ENCODE measurements at regions not wholly inside any gene's neighbourhood (a gene's known extent, or its start where the extent isn't known, plus 50 kb on each side); places are given as distances from the start of the nearest gene placed in this dataset.

DNA sequence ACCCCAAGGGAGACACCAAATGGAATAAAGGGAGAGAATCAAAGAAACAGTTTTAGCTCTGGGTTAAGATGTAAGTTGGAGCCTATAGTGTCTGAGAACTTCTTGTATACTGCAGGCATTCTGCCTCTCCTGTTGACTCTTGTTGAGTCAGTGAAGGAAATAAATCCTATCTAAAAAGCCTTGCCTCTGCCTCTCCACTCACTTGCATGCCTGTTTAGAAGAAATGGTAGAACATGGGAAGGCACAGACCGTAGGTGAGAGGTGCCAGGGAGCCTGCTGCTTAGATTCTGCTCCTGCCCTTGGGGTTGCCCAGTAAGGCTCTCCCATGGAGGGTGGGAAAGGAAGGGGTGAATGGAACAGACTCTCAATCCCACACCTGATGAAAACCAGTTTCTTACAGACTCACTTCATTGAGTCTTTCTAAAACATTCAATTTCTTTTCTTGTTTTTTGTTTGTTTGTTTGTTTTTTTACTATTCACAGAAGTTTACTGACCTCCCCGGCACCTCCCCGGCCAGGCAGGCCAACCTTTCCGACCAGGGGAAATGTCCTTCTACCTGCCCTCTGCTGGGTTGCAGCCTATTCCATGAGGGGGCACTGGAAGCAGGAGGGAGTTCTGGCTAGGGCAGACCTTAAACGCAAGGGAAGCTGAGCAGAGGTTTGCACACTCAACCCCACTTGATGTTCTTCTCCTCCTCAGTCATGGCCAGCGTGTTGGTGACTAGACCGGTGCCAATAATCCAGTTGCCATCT is 211.7 kb upstream of the WSB1 start:
- H3K4me1 ChIP-seq (ENCODE audit: low read depth): no peaks in the 10 kb centered on the region
- ATAC-seq (no peak), DNase-seq (no peak)
- no peak overlapping the region for H3K4me3 ChIP-seq
- peaks cover 8% of the 10 kb centered on the region for H3K9me3 ChIP-seq
- intact Hi-C loops (cut with DNase I, micrococcal nuclease): no loop called here
- no peaks in the 10 kb centered on the region for H3K36me3 ChIP-seq (ENCODE audit: low read depth)
- TF ChIP-seq, protein P1, sequence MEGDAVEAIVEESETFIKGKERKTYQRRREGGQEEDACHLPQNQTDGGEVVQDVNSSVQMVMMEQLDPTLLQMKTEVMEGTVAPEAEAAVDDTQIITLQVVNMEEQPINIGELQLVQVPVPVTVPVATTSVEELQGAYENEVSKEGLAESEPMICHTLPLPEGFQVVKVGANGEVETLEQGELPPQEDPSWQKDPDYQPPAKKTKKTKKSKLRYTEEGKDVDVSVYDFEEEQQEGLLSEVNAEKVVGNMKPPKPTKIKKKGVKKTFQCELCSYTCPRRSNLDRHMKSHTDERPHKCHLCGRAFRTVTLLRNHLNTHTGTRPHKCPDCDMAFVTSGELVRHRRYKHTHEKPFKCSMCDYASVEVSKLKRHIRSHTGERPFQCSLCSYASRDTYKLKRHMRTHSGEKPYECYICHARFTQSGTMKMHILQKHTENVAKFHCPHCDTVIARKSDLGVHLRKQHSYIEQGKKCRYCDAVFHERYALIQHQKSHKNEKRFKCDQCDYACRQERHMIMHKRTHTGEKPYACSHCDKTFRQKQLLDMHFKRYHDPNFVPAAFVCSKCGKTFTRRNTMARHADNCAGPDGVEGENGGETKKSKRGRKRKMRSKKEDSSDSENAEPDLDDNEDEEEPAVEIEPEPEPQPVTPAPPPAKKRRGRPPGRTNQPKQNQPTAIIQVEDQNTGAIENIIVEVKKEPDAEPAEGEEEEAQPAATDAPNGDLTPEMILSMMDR (IDR thresholded peaks at IDR 0.05): no peak

DNA sequence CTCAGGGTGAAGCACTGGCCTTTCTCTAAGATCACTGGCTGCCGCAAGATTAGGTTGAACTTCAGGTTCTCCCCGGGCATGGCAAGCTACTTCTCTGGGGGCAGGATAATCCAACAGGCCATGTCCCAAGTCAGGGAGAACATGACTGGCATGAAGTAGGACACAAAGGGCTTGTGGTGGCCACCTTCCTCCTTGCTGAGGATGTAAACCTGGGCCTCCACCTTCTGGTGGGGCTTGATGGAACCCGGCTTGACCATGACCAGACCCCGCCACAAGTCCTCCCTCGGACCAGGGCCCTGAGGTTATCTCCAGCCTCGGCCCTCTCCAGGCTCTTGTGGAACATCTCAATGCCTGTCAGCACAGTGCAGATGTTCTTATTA is 211.1 kb upstream of the WSB1 start:
- Histone ChIP-seq H3K9me3 (peaks cover 8% of the 10 kb centered on the region), H3K36me3 (ENCODE audit: low read depth) (no peaks in the 10 kb centered on the region), H3K4me3 (no peak overlapping the region), H3K4me1 (ENCODE audit: low read depth) (no peaks in the 10 kb centered on the region)
- TF ChIP-seq, protein P1 (IDR thresholded peaks at IDR 0.05): no peak
- no peak for DNase-seq
- ATAC-seq: no peak
- intact Hi-C loops (cut with DNase I, micrococcal nuclease): no loop called here

DNA sequence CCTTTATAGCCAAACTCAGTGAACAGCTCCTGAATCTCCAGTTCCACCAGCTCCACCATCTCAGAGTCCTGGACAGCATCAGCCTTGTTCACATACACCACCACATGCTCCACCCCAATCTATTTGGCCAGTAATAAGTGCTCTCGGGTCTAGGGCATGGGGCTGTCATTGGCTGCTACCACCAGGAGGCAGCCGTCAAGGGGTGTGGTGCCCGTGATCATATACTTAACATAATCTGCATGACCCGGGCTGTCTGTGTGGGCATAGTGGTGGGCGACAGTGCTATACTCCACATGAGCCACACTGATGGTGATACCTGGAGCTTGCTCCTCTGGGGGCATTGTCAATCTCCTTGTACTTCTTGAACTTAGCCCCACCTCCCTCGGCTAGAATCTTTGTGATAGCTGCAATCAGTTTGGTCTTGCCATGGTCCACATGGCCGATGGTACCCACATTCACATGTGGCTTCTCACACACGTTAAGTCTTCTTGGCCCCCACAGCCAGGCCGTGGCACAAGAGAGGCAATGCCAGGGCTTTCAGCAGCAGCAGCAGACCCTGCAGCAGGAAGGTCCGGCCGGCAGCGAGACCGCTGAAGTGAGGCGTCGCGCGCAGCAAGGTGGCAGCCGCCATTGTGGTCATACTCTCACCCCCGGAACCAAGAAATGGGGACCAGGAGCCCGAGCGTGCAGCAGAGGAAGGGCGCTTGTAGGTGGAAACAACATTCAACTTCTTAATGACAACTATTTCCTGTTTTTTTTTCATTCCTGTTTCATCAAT is 210.3 kb upstream of the WSB1 start:
- TF ChIP-seq, protein P1 (IDR thresholded peaks at IDR 0.05): no peak
- intact Hi-C loops (cut with DNase I, micrococcal nuclease): no loop called here

DNA sequence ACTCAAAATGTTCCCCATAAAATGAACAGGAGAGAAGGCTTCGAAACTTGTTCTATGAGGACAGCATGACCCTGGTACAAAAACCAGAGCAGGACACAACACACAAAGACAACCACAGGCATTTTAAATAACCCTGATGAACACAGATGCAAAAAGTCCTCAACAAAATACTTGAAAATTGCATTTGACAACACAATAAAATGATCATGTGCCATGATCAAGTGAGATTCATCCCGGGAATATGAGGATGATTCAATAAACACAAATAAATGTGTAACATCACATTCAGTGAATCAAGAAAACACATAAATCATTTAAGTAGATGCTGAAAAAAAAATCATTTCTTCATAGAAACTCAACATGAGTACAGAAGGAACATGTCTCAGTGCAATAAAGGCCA is 208.4 kb upstream of the WSB1 start:
- peaks cover 8% of the 10 kb centered on the region for H3K9me3 ChIP-seq
- TF ChIP-seq, protein P1 (IDR thresholded peaks at IDR 0.05): no peak
- intact Hi-C loops (cut with DNase I, micrococcal nuclease): no loop called here
- DNase-seq (no peak), ATAC-seq (no peak)
- H3K4me3 ChIP-seq: no peak overlapping the region
- H3K4me1 ChIP-seq (ENCODE audit: low read depth): no peaks in the 10 kb centered on the region
- H3K36me3 ChIP-seq (ENCODE audit: low read depth): no peaks in the 10 kb centered on the region

More for the DNA sequence above, 210.3 kb upstream of the WSB1 start:
- ATAC-seq (no peak), DNase-seq (no peak)
- H3K4me1 ChIP-seq (ENCODE audit: low read depth): no peaks in the 10 kb centered on the region
- no peaks in the 10 kb centered on the region for H3K36me3 ChIP-seq (ENCODE audit: low read depth)
- H3K4me3 ChIP-seq: no peak overlapping the region
- H3K9me3 ChIP-seq: peaks cover 8% of the 10 kb centered on the region

DNA sequence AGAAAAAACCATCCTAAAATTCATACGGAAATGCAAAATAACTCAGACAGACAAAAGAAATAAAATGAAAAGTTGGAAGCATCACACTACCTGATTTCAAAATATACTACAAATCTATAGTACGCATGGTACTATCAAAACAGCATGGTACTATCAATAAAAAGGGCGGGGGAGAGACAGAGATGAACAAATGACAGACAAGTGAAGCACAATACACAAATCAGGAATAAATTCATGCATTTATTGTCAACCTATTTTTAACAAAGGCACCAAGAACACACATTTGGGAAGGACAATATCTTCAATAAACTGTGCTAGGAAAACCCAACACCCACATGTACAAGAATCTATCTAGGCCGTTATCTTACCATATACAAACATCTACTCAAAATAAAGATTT is 207.4 kb upstream of the WSB1 start:
- intact Hi-C loops (cut with DNase I, micrococcal nuclease): no loop called here
- TF ChIP-seq, protein P1 (IDR thresholded peaks at IDR 0.05): no peak

More for the DNA sequence above, 207.4 kb upstream of the WSB1 start:
- DNase-seq (no peak), ATAC-seq (no peak)
- Histone ChIP-seq H3K9me3 (peaks cover 6% of the 10 kb centered on the region), H3K36me3 (ENCODE audit: low read depth) (no peaks in the 10 kb centered on the region), H3K4me1 (ENCODE audit: low read depth) (no peaks in the 10 kb centered on the region), H3K4me3 (no peak overlapping the region)
